22Rv1 (cell line): ENCODE measurements at regions not wholly inside any gene's neighbourhood (a gene's known extent, or its start where the extent isn't known, plus 50 kb on each side); places are given as distances from the start of the nearest gene placed in this dataset.

Source experiments
- H3K27ac ChIP-seq: fragments of 450-650 bp; 2 replicates; pipeline ENCODE4 v1.5.1; 2017
- ZFX ChIP-seq: fragments of 450-650 bp; IDR thresholded peaks from 2 replicates; pipeline ENCODE4 v1.6.1; 2017; ENCODE audit warnings: antibody characterized with exemption, borderline replicate concordance
- TF ChIP-seq, protein P1 (sequence below): fragments of 450-650 bp; IDR thresholded peaks from 2 replicates; pipeline ENCODE4 v1.5.1; 2017; ENCODE audit warnings: mild to moderate bottlenecking

DNA sequence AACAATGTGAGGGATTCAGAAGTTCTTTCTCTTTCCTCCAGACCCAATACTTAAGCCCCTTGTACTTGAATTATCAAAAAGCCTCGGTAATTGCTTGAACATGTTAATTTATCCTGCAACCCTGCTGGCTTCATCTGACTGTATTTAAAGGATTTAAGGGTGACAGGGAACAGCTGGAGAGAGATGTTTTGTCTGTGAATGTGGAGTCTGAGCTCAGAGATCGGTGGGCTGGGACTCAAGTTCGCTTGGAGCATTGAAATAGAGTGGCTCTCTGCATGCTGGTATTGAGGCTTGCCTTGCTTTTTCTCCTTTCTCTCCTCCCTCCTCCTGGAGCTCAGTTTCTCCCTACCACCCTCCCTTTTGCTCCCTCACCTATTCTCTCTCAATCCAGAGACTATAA lies 73.6 kb downstream of the BOD1L2 start:
- TF ChIP-seq, protein P1, sequence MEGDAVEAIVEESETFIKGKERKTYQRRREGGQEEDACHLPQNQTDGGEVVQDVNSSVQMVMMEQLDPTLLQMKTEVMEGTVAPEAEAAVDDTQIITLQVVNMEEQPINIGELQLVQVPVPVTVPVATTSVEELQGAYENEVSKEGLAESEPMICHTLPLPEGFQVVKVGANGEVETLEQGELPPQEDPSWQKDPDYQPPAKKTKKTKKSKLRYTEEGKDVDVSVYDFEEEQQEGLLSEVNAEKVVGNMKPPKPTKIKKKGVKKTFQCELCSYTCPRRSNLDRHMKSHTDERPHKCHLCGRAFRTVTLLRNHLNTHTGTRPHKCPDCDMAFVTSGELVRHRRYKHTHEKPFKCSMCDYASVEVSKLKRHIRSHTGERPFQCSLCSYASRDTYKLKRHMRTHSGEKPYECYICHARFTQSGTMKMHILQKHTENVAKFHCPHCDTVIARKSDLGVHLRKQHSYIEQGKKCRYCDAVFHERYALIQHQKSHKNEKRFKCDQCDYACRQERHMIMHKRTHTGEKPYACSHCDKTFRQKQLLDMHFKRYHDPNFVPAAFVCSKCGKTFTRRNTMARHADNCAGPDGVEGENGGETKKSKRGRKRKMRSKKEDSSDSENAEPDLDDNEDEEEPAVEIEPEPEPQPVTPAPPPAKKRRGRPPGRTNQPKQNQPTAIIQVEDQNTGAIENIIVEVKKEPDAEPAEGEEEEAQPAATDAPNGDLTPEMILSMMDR = no peak
- no peak for TF ChIP-seq ZFX
- no peak overlapping the region for H3K27ac ChIP-seq

DNA sequence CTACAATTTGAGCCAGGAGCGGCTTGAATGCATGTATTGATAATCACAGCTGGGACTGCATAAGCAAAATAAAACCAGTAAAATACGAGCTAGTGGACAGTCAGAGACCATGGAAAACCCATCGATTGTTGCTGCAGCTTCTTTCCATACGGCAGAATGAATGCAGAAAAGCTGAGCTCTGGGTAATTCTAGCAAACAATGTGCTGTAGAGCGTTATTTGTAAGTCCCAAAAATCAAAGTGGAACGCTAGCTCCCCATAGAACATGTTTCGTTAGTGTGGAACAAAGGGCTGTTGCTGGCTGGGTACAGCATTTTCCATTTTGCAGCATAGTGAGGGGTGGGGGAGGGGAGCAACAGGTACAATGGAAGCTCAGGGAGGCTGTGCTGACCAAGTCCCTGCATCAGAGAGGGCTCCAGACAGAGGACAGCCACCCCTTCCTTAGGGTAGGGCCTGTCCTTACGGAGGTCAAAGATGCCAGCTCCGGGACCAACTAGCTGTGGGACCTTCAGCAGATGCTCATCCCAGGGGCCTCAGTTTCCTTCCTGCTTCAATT lies 74.1 kb downstream of the BOD1L2 start:
- no peak for TF ChIP-seq ZFX
- TF ChIP-seq, protein P1 = no peak

DNA sequence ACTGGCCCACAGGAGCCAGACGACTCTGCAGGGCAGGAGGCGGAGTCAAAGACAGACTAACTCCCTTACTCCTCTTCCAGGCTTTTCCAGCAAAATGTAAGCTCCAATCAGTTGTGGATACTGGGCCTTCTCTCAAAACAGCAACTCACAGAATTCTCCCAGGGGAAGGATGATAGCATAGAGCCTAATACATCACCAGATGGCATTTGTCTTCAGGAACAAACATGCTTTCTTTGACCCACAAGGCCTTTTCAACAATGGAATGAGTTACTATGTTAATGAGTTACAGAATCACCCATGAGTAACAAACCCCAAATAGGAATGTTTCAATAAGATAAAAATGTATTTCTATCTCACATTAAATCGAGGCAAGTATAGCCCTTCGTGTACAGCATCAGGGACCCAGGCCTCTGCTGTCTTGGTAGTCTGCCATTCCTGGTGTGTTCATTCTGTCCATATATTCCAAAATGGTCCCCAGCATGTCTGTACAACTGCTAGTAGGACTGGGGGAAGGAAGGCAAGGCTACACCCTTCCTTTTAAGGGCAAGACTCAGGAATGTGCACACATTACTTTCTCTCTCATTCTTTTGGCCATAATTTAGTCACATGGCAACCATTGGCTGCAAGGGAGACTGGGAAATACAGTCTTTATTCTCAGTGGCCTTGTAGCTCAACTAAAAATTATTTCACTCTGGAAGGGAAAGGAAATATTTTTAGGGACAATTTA lies 76.4 kb downstream of the BOD1L2 start:
- H3K27ac ChIP-seq = no peak overlapping the region
- TF ChIP-seq, protein P1 = no peak
- TF ChIP-seq ZFX = no peak

More for the DNA sequence above, 74.1 kb downstream of the BOD1L2 start:
- no peak overlapping the region for H3K27ac ChIP-seq

DNA sequence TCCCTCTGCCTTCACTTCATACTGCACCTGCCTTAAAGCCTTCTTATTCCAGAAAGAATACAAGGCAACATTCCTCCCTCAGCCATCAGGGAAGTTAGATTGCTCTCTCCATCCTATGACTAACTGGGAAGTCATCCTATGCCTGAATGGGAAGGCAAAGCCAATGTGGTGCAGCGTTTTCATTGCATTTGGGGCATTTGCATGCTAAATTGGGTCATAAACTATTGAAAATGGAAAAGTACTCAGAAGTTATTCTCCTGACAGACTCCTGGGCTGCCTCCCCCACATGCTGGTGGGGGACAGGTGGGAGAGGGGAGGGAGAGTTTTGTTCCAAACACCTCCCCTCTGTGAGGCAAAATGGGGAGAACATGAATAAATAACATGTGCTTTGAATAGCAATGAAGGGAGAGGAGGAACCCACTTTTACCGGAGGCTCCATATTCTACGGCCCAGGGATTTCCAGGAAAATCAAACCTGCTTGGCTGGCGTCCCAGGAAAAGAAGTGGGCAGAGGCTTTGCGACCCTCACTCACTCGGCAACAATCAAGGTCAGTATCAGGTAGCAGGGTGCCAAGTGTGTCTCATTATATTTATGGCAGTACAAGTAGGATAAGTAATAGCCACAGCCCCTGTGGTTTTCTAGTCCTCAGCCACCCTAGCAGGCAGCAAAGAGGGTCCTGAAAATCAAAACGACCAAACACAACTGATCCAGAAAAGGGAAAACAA lies 84.1 kb downstream of the BOD1L2 start:
- TF ChIP-seq, protein P1 = no peak
- no peak for TF ChIP-seq ZFX

DNA sequence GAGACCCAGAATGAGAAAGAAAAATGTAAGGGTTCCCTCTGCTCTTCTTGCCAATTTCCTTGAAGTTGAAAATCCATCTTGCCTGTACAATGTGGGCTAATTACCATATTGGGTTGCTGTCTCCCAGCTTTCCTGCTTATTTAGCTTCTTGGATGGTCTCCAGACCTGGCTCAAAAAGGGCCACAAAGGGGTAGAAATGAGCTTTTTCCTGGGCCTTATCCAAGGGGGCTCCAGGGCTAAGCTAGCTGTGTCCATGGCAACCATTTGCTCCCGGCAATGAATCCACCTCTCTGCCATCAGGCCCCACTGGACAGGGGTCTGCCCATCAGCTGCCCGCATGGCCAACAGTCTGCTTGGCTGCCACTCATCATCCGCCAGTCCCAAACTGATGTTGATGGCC lies 85.0 kb downstream of the BOD1L2 start:
- no peak overlapping the region for H3K27ac ChIP-seq
- no peak for TF ChIP-seq ZFX
- TF ChIP-seq, protein P1 = no peak

More for the DNA sequence above, 84.1 kb downstream of the BOD1L2 start:
- no peak overlapping the region for H3K27ac ChIP-seq

DNA sequence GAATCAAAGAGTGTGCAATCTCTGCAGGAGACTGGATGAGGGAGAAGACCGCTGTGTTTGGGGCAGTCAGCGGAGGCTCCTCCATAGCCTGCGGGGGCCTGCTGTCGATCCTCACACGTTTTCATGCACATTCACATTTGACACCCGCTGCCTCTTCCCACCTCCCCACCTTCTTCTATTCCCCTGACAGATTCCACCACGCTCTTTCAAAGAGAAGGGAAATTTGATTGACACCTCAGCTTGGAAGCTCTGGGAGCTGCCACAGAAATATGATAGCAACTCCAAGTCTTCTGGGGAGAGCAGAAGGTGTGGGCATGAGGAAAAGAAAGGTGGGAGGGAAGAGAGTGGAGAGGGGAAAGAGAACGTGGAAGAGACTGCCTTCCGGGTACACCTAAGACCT lies 87.5 kb downstream of the BOD1L2 start:
- no peak overlapping the region for H3K27ac ChIP-seq
- TF ChIP-seq ZFX = no peak
- TF ChIP-seq, protein P1 = no peak

DNA sequence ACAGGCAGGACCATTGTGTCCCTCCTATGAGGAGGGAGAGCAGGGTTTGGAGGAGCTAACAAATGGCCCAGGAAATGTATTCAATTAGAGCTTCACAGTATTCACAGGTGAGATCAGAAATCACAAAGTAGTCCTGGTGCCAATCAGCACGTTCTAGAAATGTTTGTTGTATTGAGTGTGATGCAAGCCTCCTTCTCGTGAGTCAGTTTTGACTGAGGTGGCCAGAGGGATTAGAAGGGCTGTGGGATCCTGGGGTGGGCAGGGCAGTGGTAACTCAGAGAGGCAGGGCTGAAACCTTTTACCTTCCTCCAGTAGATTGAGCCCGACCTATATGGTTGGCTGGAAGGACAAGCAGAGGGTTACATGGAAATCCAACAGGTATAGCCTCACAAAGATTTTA lies 95.0 kb downstream of the BOD1L2 start:
- TF ChIP-seq, protein P1 = no peak
- H3K27ac ChIP-seq = no peak overlapping the region
